GM12878 (cell line): ENCODE measurements at regions not wholly inside any gene's neighbourhood (a gene's known extent, or its start where the extent isn't known, plus 50 kb on each side); places are given as distances from the start of the nearest gene placed in this dataset.

Experiments used
- ATAC-seq: fragments of 200-7000 bp; cut with Tn5 transposase; 3 replicates; pipeline ENCODE4 v1.9.1; 2020; ENCODE audit warnings: mild to moderate bottlenecking, moderate library complexity
- BruUV-seq: library from RNA; stranded (reverse); fragments of 400-500 nt; replicated peaks from 2 replicates; lab custom pipeline; 2021; lab: Mats Ljungman, UMichigan
- CTCF ChIA-PET: fragments of 300-600 bp; sonication (Branson Sonifier 250); formaldehyde crosslinking; extraction: SDS; loops from one replicate; lab custom pipeline; 2021; ENCODE audit warnings: inconsistent platforms; lab: Yijun Ruan, JAX
- POLR2A ChIA-PET: fragments of 350-600 bp; formaldehyde crosslinking; extraction: SDS; loops from one replicate; lab custom pipeline; 2021; ENCODE audit warnings: inconsistent platforms; lab: Charles Lee
- RAD21 ChIA-PET: fragments of 300-600 bp; sonication (Branson Sonifier 250); formaldehyde crosslinking; loops from one replicate; lab custom pipeline; 2023; ENCODE audit warnings: antibody characterized with exemption; ENCODE audit not compliant: unreplicated experiment; lab: Charles Lee
- SMC1A ChIA-PET: fragments of 300-600 bp; sonication (Branson Sonifier 250); formaldehyde crosslinking; loops from one replicate; lab custom pipeline; 2023; ENCODE audit not compliant: unreplicated experiment, uncharacterized antibody; lab: Charles Lee
- DNase-seq: peaks from one replicate; pipeline ENCODE4 v3.0.0-alpha.2; 2011; ENCODE audit warnings: low read depth, low spot score
- FAIRE-seq: peaks from 3 replicates; lab custom pipeline; 2011; peaks lifted over from hg19 to GRCh38; lab: Jason Lieb, UNC
- H2AFZ ChIP-seq: 2 replicates; pipeline ENCODE4 v1.6.0; 2011; ENCODE audit warnings: low read depth, low read length, control low read depth; ENCODE audit not compliant: control insufficient read depth
- H3K27ac ChIP-seq: 2 replicates; pipeline ENCODE4 v1.5.1; 2011; ENCODE audit warnings: control low read depth; ENCODE audit not compliant: control insufficient read depth, insufficient read depth
- H3K27me3 ChIP-seq, 2 experiments: replicated peaks in 1 of 2; 2 replicates each; pipeline versions ENCODE4 v1.6.0 to v1.6.1; 2011; ENCODE audit warnings: low read length in 1 of 2; ENCODE audit not compliant: control insufficient read depth in 2 of 2, insufficient read depth in 2 of 2
- H3K36me3 ChIP-seq, 2 experiments: 2 replicates each; pipeline ENCODE4 v1.5.1; 2011; ENCODE audit warnings: low read length in 1 of 2; ENCODE audit not compliant: control insufficient read depth in 2 of 2, insufficient read depth in 2 of 2
- H3K4me1 ChIP-seq: 2 replicates; pipeline ENCODE4 v1.6.1; 2011; ENCODE audit warnings: mild to moderate bottlenecking, low read length, moderate library complexity, mixed read lengths; ENCODE audit not compliant: control insufficient read depth, insufficient read depth
- H3K4me2 ChIP-seq: 2 replicates; pipeline ENCODE4 v1.6.0; 2011; ENCODE audit warnings: control low read depth; ENCODE audit not compliant: control insufficient read depth, insufficient read depth
- H3K4me3 ChIP-seq: fragments of 200-600 bp; sonication (generic); 2 replicates; pipeline ENCODE4 v1.5.1; 2016
- H3K79me2 ChIP-seq: 2 replicates; pipeline ENCODE4 v1.6.0; 2011; ENCODE audit warnings: low read length; ENCODE audit not compliant: control insufficient read depth, insufficient read depth
- H3K9ac ChIP-seq: 2 replicates; pipeline ENCODE4 v1.8.0; 2011; ENCODE audit warnings: low read length, control low read depth, mixed read lengths; ENCODE audit not compliant: control insufficient read depth, insufficient read depth
- H3K9me3 ChIP-seq: replicated peaks from 3 replicates; pipeline ENCODE4 v1.5.1; 2011; ENCODE audit warnings: mild to moderate bottlenecking, low read length; ENCODE audit not compliant: control insufficient read depth, insufficient read depth
- H4K20me1 ChIP-seq: 2 replicates; pipeline ENCODE4 v1.6.0; 2011; ENCODE audit not compliant: control insufficient read depth, insufficient read depth
- BACH1 ChIP-seq: fragments of 450-650 bp; IDR thresholded peaks from 2 replicates; pipeline ENCODE4 v1.6.1; 2017; ENCODE audit warnings: mild to moderate bottlenecking, borderline replicate concordance
- BRCA1 ChIP-seq: IDR thresholded peaks from 2 replicates; pipeline ENCODE4 v1.6.1; 2011; ENCODE audit warnings: low read depth, low read length, improper control_type of control experiment
- EP300 ChIP-seq, 2 experiments: fragments of 150-350 bp in 1 of 2; IDR thresholded peaks; 2 replicates each; pipeline ENCODE4 v1.6.1; 2011 to 2012; ENCODE audit warnings: low read depth in 2 of 2, low read length in 2 of 2, borderline replicate concordance in 1 of 2, improper control_type of control experiment in 1 of 2, inconsistent platforms in 1 of 2; ENCODE audit not compliant: control insufficient read depth in 1 of 2
- HSF1 ChIP-seq: fragments of 150-350 bp; IDR thresholded peaks from 2 replicates; pipeline ENCODE4 v1.6.1; 2014; ENCODE audit warnings: mild to moderate bottlenecking, low read depth, low read length
- JUNB ChIP-seq: IDR thresholded peaks from 2 replicates; pipeline ENCODE4 v1.6.1; 2016; ENCODE audit warnings: antibody characterized with exemption, mild to moderate bottlenecking
- NFXL1 ChIP-seq: fragments of 450-650 bp; IDR thresholded peaks from 2 replicates; pipeline ENCODE4 v1.6.1; 2017; ENCODE audit warnings: antibody characterized with exemption, mild to moderate bottlenecking, borderline replicate concordance
- NR2F1 ChIP-seq: fragments of 450-650 bp; conservative IDR thresholded peaks from 2 replicates; pipeline ENCODE4 v1.6.1; 2017; ENCODE audit warnings: mild to moderate bottlenecking
- PAX8 ChIP-seq: fragments of 450-650 bp; IDR thresholded peaks from 2 replicates; pipeline ENCODE4 v1.6.1; 2017; ENCODE audit warnings: mild to moderate bottlenecking, moderate library complexity
- PML ChIP-seq: IDR thresholded peaks from 2 replicates; pipeline ENCODE4 v1.6.1; 2012; ENCODE audit warnings: low read length, inconsistent platforms
- TCF12 ChIP-seq: IDR thresholded peaks from 2 replicates; pipeline ENCODE4 v1.6.1; 2011; ENCODE audit warnings: low read depth, mild to moderate bottlenecking, low read length
- TCF3 ChIP-seq: IDR thresholded peaks from 2 replicates; pipeline ENCODE4 v1.6.1; 2012; ENCODE audit warnings: low read depth, mild to moderate bottlenecking, low read length, borderline replicate concordance; ENCODE audit not compliant: insufficient read depth
- WGBS: methylation state at CpG from one replicate; pipeline ENCODE4 v1.1.6; 2016; ENCODE audit warnings: low lambda C conversion rate; ENCODE audit not compliant: insufficient replicate concordance, insufficient coverage; ENCODE audit errors: missing lambda C conversion rate; 5-methylcytosine and 5-hydroxymethylcytosine counted together
- in situ Hi-C: fragments of 300-500 bp; cut with MboI; formaldehyde crosslinking; loops from 9 replicates; pipeline ENCODE4 v1.14.3; 2018; ENCODE audit warnings: mixed read lengths
- intact Hi-C: fragments of 100-400 bp; cut with micrococcal nuclease; formaldehyde crosslinking; loops from one replicate; pipeline ENCODE4 v1.14.2; 2022; ENCODE audit not compliant: unreplicated experiment
- TF ChIP-seq, protein P1 (sequence below): IDR thresholded peaks from 2 replicates; pipeline ENCODE4 v1.6.1; 2012; ENCODE audit warnings: mild to moderate bottlenecking, low read depth, low read length

DNA sequence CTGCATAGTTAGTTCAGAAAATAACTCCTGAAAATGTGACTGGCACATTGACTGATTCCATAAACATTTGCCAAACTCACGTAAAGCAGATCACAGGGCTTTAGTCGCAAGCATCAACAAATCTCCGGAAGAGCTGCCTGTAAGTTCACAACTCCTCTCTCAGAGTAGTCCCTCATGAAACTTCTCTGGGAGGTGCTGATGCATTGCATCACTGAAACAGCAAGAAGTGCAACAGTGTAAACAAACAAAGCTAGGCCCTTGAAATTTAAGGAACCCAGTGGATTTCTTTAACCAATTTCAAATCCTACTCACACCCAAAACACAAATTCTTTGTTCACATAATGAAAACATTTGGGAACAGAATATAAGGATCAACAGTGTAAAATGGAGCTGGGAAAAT lies 1691.7 kb upstream of the FLRT2 start:
- Histone ChIP-seq H4K20me1 (no peaks in the 10 kb centered on the region), H3K27ac (no peak overlapping the region), H3K27me3 (no peaks in the 10 kb centered on the region), H3K4me1 (no peaks in the 10 kb centered on the region), H3K4me2 (no peak overlapping the region), H3K79me2 (no peaks in the 10 kb centered on the region), H3K9ac (no peak overlapping the region), H2AFZ (no peak overlapping the region), H3K36me3 (no peaks in the 10 kb centered on the region), H3K9me3 (no peaks in the 10 kb centered on the region), H3K4me3 (no peak overlapping the region)
- intact Hi-C loops (no loop called here), in situ Hi-C loops (no loop called here)
- ChIA-PET RAD21 (no interaction called here), CTCF (no interaction called here), SMC1A (no interaction called here), POLR2A (no interaction called here)
- WGBS, result 75% methylated on average over 3 of the region's 3 CpGs
- no peak for DNase-seq
- FAIRE-seq, result no peak
- no TSS peak for BruUV-seq
- no peak for ATAC-seq
- TF ChIP-seq NR2F1, result no peak

DNA sequence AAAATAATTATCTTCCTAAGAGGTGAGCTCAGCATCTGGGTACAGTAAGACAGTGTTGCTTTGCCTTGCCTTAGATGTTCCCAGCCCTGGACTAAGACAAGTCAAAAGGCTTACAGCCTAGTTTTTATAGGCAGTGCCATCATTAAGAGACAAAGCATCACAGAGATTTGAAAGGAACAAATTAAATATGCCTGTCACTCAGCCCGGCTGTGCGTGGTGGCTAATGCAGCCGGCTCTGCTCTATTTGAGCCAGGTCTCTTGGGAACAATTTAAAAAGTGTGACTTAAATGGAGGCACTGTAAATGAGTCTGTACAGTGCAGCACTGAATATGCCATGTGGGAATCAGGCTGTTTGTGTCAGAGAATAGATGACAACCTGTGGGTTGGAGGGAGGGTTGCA lies 1687.4 kb upstream of the FLRT2 start:
- ATAC-seq (no peak), FAIRE-seq (no peak), DNase-seq (no peak)
- POLR2A ChIA-PET, result no interaction called here
- in situ Hi-C loops, result no loop called here
- RAD21 ChIA-PET, result no interaction called here
- Histone ChIP-seq H3K4me3 (no peak overlapping the region), H3K9ac (no peak overlapping the region), H3K4me1 (no peaks in the 10 kb centered on the region), H3K4me2 (no peak overlapping the region), H3K9me3 (no peaks in the 10 kb centered on the region), H3K36me3 (no peaks in the 10 kb centered on the region), H3K79me2 (no peaks in the 10 kb centered on the region), H3K27me3 (no peaks in the 10 kb centered on the region), H4K20me1 (no peaks in the 10 kb centered on the region), H2AFZ (no peak overlapping the region), H3K27ac (no peak overlapping the region)
- SMC1A ChIA-PET, result interaction anchor here (2.0 kb wide), 1 partner anchor 16 kb away, joined by 6 read pairs; no protein-coding TSS in a partner anchor
- intact Hi-C loops, result no loop called here
- 94% methylated on average over 3 of the region's 3 CpGs for WGBS
- no TSS peak for BruUV-seq
- CTCF ChIA-PET, result interaction anchor here (0.7 kb wide), 1 partner anchor 958 kb away, joined by 3 read pairs; no protein-coding TSS in a partner anchor
- TF ChIP-seq BACH1, result no peak
- TF ChIP-seq PML, result no peak
- no peak for TF ChIP-seq TCF3
- TF ChIP-seq EP300 (IDR thresholded peaks at IDR 0.05; ENCODE audit: borderline replicate concordance in 1 of 2, control insufficient read depth in 1 of 2, low read depth in 2 of 2, low read length in 2 of 2), result no peak
- TF ChIP-seq TCF12, result no peak
- TF ChIP-seq PAX8, result no peak
- TF ChIP-seq, protein P1, sequence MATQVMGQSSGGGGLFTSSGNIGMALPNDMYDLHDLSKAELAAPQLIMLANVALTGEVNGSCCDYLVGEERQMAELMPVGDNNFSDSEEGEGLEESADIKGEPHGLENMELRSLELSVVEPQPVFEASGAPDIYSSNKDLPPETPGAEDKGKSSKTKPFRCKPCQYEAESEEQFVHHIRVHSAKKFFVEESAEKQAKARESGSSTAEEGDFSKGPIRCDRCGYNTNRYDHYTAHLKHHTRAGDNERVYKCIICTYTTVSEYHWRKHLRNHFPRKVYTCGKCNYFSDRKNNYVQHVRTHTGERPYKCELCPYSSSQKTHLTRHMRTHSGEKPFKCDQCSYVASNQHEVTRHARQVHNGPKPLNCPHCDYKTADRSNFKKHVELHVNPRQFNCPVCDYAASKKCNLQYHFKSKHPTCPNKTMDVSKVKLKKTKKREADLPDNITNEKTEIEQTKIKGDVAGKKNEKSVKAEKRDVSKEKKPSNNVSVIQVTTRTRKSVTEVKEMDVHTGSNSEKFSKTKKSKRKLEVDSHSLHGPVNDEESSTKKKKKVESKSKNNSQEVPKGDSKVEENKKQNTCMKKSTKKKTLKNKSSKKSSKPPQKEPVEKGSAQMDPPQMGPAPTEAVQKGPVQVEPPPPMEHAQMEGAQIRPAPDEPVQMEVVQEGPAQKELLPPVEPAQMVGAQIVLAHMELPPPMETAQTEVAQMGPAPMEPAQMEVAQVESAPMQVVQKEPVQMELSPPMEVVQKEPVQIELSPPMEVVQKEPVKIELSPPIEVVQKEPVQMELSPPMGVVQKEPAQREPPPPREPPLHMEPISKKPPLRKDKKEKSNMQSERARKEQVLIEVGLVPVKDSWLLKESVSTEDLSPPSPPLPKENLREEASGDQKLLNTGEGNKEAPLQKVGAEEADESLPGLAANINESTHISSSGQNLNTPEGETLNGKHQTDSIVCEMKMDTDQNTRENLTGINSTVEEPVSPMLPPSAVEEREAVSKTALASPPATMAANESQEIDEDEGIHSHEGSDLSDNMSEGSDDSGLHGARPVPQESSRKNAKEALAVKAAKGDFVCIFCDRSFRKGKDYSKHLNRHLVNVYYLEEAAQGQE, result no peak
- no peak for TF ChIP-seq NFXL1
- no peak for TF ChIP-seq JUNB
- no peak for TF ChIP-seq BRCA1
- no peak for TF ChIP-seq HSF1
